H1 (cell line): ENCODE measurements at regions not wholly inside any gene's neighbourhood (a gene's known extent, or its start where the extent isn't known, plus 50 kb on each side); places are given as distances from the start of the nearest gene placed in this dataset.

ENCODE experiments used
- EZH2 ChIP-seq: fragments of 200-600 bp; sonication (generic); IDR thresholded peaks from 2 replicates; pipeline ENCODE4 v1.7.1; 2012; ENCODE audit warnings: low read depth, mild to moderate bottlenecking, moderate library complexity, low read length, inconsistent platforms; ENCODE audit not compliant: severe bottlenecking
- TF ChIP-seq, protein P1 (sequence below): fragments of 300-600 bp; sonication (generic); IDR thresholded peaks from 2 replicates; pipeline ENCODE4 v1.7.1; 2012; ENCODE audit warnings: low read length, moderate library complexity, mild to moderate bottlenecking, inconsistent platforms; ENCODE audit not compliant: insufficient replicate concordance
- TF ChIP-seq, protein P2 (sequence below): IDR thresholded peaks from 2 replicates; pipeline ENCODE4 v1.6.1; 2011; ENCODE audit warnings: low read length, improper control_type of control experiment

GRCh38 chr6:9848094-9848493 is 566.8 kb downstream of the TFAP2A start (continued):
- TF ChIP-seq EZH2 = no peak
- TF ChIP-seq, protein P1, sequence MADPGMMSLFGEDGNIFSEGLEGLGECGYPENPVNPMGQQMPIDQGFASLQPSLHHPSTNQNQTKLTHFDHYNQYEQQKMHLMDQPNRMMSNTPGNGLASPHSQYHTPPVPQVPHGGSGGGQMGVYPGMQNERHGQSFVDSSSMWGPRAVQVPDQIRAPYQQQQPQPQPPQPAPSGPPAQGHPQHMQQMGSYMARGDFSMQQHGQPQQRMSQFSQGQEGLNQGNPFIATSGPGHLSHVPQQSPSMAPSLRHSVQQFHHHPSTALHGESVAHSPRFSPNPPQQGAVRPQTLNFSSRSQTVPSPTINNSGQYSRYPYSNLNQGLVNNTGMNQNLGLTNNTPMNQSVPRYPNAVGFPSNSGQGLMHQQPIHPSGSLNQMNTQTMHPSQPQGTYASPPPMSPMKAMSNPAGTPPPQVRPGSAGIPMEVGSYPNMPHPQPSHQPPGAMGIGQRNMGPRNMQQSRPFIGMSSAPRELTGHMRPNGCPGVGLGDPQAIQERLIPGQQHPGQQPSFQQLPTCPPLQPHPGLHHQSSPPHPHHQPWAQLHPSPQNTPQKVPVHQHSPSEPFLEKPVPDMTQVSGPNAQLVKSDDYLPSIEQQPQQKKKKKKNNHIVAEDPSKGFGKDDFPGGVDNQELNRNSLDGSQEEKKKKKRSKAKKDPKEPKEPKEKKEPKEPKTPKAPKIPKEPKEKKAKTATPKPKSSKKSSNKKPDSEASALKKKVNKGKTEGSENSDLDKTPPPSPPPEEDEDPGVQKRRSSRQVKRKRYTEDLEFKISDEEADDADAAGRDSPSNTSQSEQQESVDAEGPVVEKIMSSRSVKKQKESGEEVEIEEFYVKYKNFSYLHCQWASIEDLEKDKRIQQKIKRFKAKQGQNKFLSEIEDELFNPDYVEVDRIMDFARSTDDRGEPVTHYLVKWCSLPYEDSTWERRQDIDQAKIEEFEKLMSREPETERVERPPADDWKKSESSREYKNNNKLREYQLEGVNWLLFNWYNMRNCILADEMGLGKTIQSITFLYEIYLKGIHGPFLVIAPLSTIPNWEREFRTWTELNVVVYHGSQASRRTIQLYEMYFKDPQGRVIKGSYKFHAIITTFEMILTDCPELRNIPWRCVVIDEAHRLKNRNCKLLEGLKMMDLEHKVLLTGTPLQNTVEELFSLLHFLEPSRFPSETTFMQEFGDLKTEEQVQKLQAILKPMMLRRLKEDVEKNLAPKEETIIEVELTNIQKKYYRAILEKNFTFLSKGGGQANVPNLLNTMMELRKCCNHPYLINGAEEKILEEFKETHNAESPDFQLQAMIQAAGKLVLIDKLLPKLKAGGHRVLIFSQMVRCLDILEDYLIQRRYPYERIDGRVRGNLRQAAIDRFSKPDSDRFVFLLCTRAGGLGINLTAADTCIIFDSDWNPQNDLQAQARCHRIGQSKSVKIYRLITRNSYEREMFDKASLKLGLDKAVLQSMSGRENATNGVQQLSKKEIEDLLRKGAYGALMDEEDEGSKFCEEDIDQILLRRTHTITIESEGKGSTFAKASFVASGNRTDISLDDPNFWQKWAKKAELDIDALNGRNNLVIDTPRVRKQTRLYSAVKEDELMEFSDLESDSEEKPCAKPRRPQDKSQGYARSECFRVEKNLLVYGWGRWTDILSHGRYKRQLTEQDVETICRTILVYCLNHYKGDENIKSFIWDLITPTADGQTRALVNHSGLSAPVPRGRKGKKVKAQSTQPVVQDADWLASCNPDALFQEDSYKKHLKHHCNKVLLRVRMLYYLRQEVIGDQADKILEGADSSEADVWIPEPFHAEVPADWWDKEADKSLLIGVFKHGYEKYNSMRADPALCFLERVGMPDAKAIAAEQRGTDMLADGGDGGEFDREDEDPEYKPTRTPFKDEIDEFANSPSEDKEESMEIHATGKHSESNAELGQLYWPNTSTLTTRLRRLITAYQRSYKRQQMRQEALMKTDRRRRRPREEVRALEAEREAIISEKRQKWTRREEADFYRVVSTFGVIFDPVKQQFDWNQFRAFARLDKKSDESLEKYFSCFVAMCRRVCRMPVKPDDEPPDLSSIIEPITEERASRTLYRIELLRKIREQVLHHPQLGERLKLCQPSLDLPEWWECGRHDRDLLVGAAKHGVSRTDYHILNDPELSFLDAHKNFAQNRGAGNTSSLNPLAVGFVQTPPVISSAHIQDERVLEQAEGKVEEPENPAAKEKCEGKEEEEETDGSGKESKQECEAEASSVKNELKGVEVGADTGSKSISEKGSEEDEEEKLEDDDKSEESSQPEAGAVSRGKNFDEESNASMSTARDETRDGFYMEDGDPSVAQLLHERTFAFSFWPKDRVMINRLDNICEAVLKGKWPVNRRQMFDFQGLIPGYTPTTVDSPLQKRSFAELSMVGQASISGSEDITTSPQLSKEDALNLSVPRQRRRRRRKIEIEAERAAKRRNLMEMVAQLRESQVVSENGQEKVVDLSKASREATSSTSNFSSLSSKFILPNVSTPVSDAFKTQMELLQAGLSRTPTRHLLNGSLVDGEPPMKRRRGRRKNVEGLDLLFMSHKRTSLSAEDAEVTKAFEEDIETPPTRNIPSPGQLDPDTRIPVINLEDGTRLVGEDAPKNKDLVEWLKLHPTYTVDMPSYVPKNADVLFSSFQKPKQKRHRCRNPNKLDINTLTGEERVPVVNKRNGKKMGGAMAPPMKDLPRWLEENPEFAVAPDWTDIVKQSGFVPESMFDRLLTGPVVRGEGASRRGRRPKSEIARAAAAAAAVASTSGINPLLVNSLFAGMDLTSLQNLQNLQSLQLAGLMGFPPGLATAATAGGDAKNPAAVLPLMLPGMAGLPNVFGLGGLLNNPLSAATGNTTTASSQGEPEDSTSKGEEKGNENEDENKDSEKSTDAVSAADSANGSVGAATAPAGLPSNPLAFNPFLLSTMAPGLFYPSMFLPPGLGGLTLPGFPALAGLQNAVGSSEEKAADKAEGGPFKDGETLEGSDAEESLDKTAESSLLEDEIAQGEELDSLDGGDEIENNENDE = no peak
- TF ChIP-seq, protein P2, sequence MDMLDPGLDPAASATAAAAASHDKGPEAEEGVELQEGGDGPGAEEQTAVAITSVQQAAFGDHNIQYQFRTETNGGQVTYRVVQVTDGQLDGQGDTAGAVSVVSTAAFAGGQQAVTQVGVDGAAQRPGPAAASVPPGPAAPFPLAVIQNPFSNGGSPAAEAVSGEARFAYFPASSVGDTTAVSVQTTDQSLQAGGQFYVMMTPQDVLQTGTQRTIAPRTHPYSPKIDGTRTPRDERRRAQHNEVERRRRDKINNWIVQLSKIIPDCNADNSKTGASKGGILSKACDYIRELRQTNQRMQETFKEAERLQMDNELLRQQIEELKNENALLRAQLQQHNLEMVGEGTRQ = no peak
